Activated B cell treated with CpG ODN at 0.5 μM for 24 hours (primary cell): ENCODE measurements at regions not wholly inside any gene's neighbourhood (a gene's known extent, or its start where the extent isn't known, plus 50 kb on each side); places are given as distances from the start of the nearest gene placed in this dataset.
"Not testable (repeated sequence)": the region's sequence is repeated elsewhere in the genome, so short reads cannot be mapped to it uniquely, and the experiment has no call there.

Experiments
- ATAC-seq: fragments of 200-7000 bp; cut with Tn5 transposase; one replicate; pipeline ENCODE4 v1.10.0; 2021; ENCODE audit warnings: low read depth, mild to moderate bottlenecking, moderate library complexity
- CTCF ChIA-PET: fragments of 350-600 bp; sonication (Branson Sonifier 250); formaldehyde crosslinking; loops from one replicate; lab custom pipeline; 2021; ENCODE audit warnings: antibody characterized with exemption; lab: Charles Lee
- POLR2A ChIA-PET: fragments of 350-600 bp; sonication (Branson Sonifier 250); formaldehyde crosslinking; loops from one replicate; lab custom pipeline; 2021; ENCODE audit warnings: antibody characterized with exemption; lab: Charles Lee
- DNase-seq: peaks from one replicate; pipeline ENCODE4 v3.0.0; 2022
- H3K27ac Mint-ChIP-seq: one replicate; pipeline ENCODE4 v1.8.0; 2020; ENCODE audit warnings: mixed read lengths
- H3K27me3 Mint-ChIP-seq: one replicate; pipeline ENCODE4 v1.8.0; 2021; ENCODE audit warnings: mixed read lengths
- H3K36me3 Mint-ChIP-seq: one replicate; pipeline ENCODE4 v1.8.0; 2021; ENCODE audit warnings: low read depth, mixed read lengths
- H3K4me1 Mint-ChIP-seq: one replicate; pipeline ENCODE4 v1.8.0; 2021; ENCODE audit warnings: mixed read lengths
- H3K4me3 Mint-ChIP-seq: one replicate; pipeline ENCODE4 v1.8.0; 2020; ENCODE audit warnings: mild to moderate bottlenecking, mixed read lengths
- H3K9me3 Mint-ChIP-seq: one replicate; pipeline ENCODE4 v1.8.0; 2020; ENCODE audit warnings: mixed read lengths
- CTCF ChIP-seq: fragments of 200-600 bp; IDR thresholded peaks from one replicate; pipeline ENCODE4 v1.8.0; 2022; ENCODE audit warnings: antibody characterized with exemption, mild to moderate bottlenecking
- intact Hi-C: fragments of 100-400 bp; cut with micrococcal nuclease; formaldehyde crosslinking; loops from one replicate; pipeline ENCODE4 v1.15.1; 2024

DNA sequence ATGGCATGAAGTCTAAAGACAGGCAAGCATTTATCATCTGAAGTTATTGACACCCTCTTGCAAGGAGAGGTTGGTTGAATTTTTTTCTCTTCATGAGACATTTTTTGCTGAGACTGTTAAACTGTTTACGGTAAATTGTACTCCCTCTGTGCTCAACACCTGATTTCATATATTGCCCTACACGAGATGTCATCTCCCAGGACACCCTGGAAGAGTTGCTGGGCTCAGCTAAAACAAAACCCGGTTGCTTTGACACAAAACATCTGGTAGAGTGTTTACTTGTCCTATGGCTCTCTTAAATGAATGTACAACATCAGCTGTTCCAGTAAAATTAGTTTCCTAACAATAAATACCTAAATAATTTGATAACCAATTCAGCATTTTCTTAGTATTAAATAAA, 533.8 kb downstream of the SOCS6 start:
- no peak overlapping the region for H3K27ac Mint-ChIP-seq
- no peaks in the 10 kb centered on the region for H3K4me1 Mint-ChIP-seq
- no peak for TF ChIP-seq CTCF
- H3K4me3 Mint-ChIP-seq: no peak overlapping the region
- no peaks in the 10 kb centered on the region for H3K9me3 Mint-ChIP-seq
- DNase-seq (no peak), ATAC-seq (no peak)
- H3K36me3 Mint-ChIP-seq: no peaks in the 10 kb centered on the region
- CTCF ChIA-PET: no interaction called here
- POLR2A ChIA-PET: no interaction called here
- intact Hi-C loops: no loop called here
- no peaks in the 10 kb centered on the region for H3K27me3 Mint-ChIP-seq

DNA sequence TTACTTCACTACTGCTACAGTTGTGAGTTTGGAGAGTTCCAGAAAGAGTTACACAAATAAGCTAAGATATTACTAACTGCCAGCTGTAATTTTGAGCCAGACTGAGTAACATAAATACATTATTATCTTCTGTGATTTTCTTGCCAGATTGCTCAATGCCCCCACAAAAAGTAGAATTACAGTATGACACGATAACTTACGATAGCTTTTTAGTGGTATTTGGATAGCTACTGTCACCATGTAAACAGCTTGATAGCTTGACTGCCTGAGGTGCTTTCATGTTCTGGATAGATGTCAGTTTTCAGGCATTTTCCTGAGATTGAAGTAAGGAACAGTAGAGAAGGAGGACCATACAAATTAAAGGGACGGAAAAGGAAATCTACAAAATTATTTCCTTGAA, 533.3 kb downstream of the SOCS6 start:
- no peak overlapping the region for H3K4me3 Mint-ChIP-seq
- no peak overlapping the region for H3K27ac Mint-ChIP-seq
- no peaks in the 10 kb centered on the region for H3K4me1 Mint-ChIP-seq
- no peak for DNase-seq
- no peaks in the 10 kb centered on the region for H3K27me3 Mint-ChIP-seq
- CTCF ChIA-PET: no interaction called here
- ATAC-seq: no peak
- TF ChIP-seq CTCF: no peak
- intact Hi-C loops: no loop called here
- no peaks in the 10 kb centered on the region for H3K9me3 Mint-ChIP-seq
- H3K36me3 Mint-ChIP-seq: no peaks in the 10 kb centered on the region
- POLR2A ChIA-PET: no interaction called here

DNA sequence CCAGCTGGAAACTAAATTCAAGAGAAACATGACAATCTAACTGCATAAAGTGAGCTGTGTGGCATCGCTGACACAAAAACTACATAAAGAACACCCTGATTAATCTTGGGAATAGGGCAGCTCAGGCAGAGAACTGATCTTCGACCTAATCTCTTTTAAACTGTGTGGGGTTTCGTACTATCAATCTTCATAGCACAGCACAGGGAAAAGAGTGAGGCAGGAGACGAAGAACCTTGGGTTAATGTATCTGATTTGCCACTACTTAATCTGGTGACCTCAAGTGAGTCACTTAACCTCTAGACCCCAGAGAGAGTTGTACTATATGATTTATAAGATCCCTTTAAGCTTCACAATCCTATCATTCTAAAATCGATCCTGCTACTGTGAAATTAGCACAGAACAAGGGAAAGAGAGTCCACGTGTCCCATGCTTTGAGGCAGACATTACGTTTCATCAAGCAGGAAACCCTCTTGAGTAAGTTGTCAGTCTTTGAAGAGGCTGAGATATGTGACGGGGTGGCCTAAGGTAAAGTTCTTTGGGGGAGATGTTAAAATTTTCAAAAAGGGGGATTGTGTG, 519.7 kb downstream of the SOCS6 start:
- TF ChIP-seq CTCF: no peak
- no peak for DNase-seq
- ATAC-seq: no peak
- Mint-ChIP-seq H3K36me3 (no peaks in the 10 kb centered on the region), H3K27me3 (no peaks in the 10 kb centered on the region), H3K4me1 (no peaks in the 10 kb centered on the region), H3K4me3 (no peak overlapping the region), H3K27ac (no peak overlapping the region), H3K9me3 (peaks cover 8% of the 10 kb centered on the region)
- intact Hi-C loops: no loop called here
- ChIA-PET CTCF (no interaction called here), POLR2A (no interaction called here)

- POLR2A ChIA-PET: no interaction called here
- no peaks in the 10 kb centered on the region for H3K9me3 Mint-ChIP-seq
- TF ChIP-seq CTCF: no peak
- CTCF ChIA-PET: interaction anchor here (0.8 kb wide), 1 partner anchor 49 kb away, joined by 3 read pairs; no protein-coding TSS in a partner anchor
- DNase-seq: no peak
- ATAC-seq: peak; percentile 49
- intact Hi-C loops: loop anchor here (5.0 kb wide), 2 partner anchors 1760 to 1890 kb away; partner anchors contain the start of gene CBLN2
- H3K4me1 Mint-ChIP-seq: no peaks in the 10 kb centered on the region
- no peak overlapping the region for H3K27ac Mint-ChIP-seq
- H3K36me3 Mint-ChIP-seq: no peaks in the 10 kb centered on the region
- no peaks in the 10 kb centered on the region for H3K27me3 Mint-ChIP-seq
- H3K4me3 Mint-ChIP-seq: no peak overlapping the region
Observed at GRCh38 chr18:70781860-70782453, 493.1 kb downstream of the SOCS6 start.

DNA sequence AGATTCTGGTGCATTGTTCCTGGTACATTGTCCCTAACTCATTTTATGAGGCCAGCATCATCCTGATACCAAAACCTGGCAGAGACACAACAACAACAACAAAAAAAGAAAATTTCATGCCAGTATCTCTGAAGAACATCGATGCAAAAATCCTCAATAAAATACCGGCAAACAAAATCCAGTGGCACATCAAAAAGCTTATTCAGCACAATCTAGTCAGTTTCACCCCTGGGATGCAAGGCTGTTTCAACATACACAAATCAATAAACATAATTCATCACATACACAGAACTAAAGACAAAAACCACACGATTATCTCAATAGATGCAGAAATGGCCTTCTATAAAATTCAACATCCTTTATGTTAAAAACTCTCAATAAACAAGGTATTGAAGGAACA, 477.4 kb downstream of the SOCS6 start:
- POLR2A ChIA-PET, H3K27ac Mint-ChIP-seq, intact Hi-C loops, CTCF ChIA-PET, H3K4me1 Mint-ChIP-seq, H3K36me3 Mint-ChIP-seq, DNase-seq, H3K9me3 Mint-ChIP-seq, H3K27me3 Mint-ChIP-seq, ATAC-seq, H3K4me3 Mint-ChIP-seq: not testable (repeated sequence)
